ENCODE measurements at regions not wholly inside any gene's neighbourhood (a gene's known extent, or its start where the extent isn't known, plus 50 kb on each side); places are given as distances from the start of the nearest gene placed in this dataset.
A peak's percentile ranks its signal among the peaks of the same experiment; 100 is the strongest.

DNA sequence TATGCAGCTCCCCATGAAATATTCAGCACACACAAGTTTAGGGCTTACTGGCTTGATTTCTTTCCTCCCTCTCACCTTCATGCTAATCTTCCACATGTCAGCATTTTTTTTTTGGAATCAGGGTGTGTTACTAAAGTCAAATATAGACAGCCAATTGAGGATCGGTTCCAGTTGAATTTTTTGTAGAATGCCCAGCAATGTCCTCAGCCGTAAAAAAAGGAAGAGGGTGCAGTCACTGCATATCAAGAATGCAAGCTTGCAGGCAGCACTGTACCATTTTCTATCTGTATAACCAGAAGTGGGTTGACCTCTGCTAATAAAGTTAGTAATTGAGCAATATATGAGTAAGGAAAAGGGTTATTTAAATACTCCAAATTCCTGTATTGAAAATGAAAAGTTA is 51.4 kb upstream of the CHMP2B start:
- peak in 1 of 2 experiments; percentile 7 for DNase-seq (ENCODE audit: low read depth in 2 of 2)

DNA sequence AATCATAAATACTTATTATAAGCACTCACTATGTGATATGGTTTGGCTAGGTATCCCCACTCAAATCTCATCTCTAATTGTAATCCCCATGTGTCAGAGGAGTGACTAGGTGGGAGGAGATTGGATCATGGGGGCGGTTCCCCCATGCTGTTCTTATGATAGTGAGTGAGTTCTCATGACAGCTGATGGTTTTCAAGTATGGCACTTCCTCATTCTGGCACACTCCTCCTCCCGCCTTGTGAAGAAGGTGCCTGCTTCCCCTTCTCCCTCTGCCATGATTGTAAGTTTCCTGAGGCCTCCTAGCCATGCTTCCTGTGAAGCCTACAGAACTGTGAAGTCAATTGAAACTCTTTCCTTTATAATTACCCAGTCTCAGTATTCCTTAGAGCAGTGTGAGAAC is 53.3 kb upstream of the CHMP2B start:
- DNase-seq (ENCODE audit: low read depth in 2 of 2) = no peak

DNA sequence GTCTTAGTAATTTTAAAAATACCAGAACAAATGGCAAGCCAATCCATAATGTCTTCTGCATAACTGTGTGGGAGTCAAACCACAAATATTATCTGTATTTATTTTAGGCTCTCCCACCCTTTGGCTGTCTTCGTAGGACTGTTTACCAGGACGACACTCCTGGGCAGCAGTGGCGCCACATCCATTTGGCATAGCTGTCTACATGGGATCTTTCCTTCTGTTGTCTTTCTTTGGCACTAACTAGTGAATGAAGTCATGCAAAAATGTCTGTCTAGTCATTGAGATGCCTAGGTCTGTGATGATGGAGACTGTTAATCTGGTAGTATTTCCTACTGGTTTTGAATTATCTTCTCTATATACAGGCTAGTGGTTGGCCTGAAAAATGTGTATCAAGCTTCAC is 54.0 kb upstream of the CHMP2B start:
- no peak for DNase-seq (ENCODE audit: low read depth in 2 of 2)

DNA sequence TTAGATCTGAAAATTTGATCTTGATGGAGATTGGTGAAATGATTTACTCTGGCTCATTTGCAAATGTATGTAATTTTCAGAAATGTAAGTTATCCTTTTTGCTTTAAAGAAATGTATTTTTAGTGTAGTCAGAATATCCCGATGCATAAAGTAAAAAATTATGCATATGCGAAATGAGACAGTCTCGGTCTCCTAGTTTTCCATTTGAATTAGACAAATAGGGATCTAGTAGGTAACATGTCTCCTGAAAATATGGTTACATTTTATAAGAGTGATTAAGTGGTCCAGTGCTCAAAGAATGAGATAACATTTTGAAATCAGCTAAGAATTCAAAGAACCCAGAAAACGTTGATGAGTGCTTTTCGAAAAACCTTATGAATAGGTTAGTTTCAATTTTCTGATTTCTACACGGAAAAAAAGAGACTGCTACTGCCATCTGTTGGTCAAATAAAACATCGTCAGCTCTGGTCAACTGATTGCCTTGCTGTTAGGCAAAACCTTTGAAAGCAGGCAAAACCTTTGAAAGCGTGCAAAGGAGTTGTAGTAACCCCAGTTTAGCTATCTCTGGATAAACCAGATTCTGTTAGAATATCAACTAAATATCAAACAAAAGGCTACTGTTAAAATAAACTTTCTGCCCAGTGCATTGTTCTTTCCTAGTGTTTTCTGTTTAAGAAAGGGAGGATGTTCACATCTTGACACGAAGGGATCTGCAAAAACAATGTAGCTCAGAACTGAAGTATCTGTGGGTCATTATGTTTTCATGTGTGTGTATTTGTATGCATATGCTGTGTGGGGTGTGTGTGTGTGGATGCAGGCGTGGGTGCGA is 59.3 kb upstream of the CHMP2B start:
- DNase-seq (ENCODE audit: low read depth in 2 of 2) = peak; percentile 34 to 43

DNA sequence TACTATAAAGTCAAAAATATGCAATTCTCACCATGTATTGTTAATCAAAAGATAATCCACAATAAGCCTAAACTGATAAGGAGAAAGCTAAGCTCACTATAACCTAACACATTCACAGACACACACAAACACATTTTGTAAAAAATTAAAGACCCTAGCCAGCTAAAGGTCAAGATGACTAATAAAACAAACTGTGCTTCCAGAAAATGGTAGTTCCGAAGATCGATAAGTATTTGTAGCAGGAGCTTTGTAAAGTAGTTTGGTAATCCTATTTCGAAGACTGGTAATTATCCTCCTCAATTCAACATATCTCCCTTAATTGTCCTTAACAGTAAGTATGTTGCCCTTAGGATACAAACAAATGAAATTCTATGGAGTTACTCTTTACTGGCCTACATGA is 62.9 kb upstream of the CHMP2B start:
- DNase-seq (ENCODE audit: low read depth in 2 of 2) = no peak

DNA sequence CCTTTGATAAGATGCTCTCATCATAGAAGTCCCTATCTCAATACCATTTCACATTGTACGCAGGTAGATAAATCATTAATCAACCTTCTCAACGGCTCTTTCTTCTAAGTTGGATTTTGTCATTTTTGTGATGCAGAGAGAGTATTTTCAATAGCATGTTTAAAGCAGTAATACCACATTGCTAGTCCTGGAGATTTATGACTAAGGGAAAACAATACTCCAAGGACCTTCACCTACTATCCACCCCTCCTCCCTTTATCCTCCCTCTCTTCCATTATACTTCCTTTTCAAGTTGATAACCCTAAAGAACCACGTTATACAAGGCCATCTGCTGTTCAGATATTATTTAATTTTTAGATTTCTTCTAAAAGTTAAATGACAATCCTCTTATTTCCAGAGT is 65.3 kb upstream of the CHMP2B start:
- no peak for DNase-seq (ENCODE audit: low read depth in 2 of 2)

DNA sequence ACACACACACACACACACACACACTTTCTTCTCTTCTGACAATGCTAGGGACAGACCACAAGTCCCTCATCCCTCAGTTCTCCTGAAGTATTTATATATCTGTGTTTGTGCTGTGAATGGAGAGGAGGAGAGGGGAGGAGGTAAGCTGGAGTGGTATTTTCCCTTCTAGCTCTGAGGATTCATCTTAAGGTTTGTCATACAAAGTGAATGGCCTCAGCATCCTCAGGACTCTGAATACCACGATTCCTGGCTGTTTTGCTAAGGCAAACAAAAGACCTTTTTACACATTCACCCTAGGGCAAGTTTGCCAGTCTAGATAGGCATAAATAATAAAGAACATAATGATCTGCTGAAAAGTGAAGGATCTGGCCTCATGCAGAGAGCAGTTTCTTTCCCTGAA is 65.7 kb upstream of the CHMP2B start:
- no peak for DNase-seq (ENCODE audit: low read depth in 2 of 2)

DNA sequence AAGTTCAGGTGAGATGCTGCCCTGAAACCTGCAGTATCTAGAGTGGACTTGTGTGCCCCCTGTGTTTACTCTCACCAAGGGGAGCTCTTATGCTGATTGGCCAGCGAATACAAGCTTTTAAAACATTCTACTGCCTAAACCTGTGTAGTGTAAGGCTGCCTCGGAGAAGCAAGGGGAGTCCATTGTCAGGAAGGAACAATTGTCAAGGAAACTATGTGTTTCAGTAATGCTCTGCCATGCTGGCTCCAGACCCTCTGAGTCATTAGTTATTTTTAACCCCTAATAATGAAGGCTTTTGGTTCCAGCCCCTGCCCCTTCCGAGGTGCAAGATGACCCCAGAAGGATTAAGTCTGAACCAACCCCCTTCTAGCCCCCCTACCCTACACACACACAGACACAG is 66.1 kb upstream of the CHMP2B start:
- no peak for DNase-seq (ENCODE audit: low read depth in 2 of 2)

DNA sequence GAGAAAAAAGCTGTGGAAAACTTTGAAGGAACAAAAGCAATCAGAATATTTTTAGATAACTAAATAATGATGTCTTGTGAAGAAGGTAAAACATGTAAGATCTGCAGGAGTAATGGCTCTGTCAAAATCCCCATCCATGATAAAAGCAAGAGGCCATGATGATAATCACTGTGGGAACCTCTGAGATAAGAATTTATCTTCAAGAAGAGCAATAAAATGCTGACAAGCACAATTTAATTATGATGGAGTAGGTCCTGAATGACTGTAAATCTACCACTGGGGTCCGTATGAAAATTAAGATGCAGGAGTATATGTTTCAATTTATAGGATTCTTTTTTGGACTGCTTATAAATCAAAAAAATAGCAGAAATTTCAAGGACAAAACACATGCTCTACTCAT is 68.3 kb upstream of the CHMP2B start:
- no peak for DNase-seq (ENCODE audit: low read depth in 2 of 2)

DNA sequence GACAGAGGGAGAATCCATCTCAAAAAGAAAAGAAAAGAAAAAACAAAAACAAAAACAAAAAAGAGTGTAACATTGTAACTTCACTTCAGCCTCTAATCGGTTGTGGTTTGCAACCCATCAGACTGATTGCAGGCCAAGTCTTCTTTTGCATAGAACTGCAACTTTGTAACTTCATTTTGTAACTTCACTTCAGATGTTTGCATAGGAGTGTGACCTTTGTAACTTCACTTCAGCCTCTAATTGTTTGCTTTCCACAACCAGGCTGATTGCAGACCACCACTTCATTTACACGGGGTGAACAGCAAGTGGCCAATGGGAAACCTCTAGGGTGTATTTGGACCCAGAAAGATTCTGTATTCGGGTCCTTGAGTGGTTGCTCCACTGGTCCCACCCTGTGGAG is 79.1 kb upstream of the CHMP2B start:
- no peak for DNase-seq (ENCODE audit: low read depth in 2 of 2)

DNA sequence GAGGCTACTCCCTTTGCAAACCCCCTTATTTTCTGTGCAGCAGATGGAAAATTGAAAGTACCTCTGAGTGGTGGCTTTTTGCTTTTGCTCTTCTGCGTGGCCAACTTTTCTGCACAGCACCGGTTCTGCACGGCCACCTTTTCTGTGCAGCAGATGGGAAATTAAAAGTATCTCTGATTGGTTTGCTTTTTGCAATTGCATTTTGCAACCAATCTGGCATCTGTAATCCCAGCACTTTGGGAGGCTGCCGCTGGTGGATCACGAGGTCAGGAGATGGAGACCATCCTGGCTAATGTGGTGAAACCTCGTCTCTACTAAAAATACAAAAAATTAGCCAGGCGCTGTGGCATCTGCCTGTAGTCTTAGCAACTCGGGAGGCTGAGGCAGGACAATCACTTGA is 79.5 kb upstream of the CHMP2B start:
- DNase-seq (ENCODE audit: low read depth in 2 of 2) = no peak

DNA sequence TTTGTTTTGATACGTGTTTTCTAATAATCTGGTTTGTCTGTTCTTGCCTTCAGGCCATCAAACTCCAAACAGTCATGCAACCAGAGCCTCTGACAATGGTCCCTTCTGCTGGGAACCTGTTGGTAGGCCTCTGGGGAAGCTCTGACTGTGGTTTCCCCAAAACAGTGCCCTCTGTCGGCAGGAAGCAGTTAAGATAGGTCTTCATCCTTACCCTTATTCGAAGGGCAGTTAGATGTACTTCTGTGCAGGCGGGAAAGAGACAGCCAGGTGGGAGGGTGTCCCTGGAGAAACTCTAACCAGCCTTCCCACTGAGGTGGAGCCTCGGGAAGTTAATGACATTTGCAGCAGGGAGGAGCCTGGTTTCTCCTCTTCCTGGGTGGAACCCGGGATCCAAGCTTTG is 81.6 kb upstream of the CHMP2B start:
- DNase-seq (ENCODE audit: low read depth in 2 of 2) = no peak

DNA sequence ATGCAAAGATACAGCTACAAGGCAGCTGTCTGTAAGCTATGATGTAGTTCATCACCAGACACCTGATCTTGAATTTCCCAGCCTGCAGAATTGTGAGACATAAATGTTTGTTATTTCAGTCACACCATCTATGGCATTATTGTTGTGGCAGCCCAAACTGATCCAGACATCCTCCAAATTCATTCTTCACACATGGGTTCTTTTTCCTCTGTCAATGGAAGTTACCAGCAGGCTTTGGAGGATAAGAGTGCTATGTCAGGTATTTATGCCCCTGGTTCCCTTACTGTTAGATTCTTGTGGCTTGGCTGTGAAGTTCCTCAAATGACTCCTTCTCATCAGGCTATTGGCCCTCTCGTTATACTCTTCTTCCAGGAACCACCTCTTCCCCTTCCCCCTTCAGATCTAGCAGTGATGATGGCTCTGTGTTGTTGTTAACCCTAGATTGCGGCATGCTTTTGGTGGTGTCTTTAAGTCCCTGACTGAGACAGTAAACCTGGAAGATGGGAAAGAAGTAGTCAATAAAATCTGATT is 91.0 kb upstream of the CHMP2B start:
- DNase-seq (ENCODE audit: low read depth in 2 of 2) = no peak

DNA sequence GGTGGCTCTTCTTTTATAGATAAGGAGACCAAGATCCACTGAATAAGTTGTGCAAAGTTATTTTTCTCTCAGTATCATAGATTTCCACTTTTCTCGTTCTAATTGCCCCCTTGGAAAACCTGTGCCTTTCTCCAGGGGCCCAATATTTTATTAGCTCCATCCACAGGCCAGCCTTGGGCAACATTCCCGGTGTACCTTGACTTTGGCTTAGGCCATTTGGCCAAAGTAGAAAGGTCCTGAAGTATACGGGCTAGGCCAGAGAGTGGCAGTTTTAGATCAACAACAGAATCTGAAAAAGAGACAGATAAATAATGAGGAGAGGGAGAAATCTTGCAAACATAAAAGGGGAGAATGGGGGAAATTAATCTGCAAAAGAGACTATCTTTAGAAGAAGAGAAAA is 91.7 kb upstream of the CHMP2B start:
- DNase-seq (ENCODE audit: low read depth in 2 of 2) = no peak

DNA sequence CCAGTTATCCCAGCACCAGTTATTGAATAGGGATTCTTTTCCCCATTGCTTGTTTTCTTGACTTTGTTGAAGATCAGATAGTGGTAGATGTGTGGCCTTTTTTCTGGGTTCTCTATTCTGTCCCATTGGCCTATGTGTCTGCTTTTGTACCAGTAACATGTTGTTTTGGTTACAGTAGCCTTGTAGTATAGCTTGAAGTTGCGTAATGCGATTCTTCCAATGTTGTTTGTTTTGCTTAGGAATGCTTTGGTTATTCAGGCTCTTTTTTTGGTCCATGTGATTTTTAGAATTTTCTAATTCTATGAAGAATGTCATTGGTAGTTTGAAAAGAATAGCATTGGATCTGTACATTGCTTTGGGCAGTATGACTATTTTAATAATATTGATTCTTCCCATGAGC is 94.3 kb upstream of the CHMP2B start:
- DNase-seq (ENCODE audit: low read depth in 2 of 2) = no peak

DNA sequence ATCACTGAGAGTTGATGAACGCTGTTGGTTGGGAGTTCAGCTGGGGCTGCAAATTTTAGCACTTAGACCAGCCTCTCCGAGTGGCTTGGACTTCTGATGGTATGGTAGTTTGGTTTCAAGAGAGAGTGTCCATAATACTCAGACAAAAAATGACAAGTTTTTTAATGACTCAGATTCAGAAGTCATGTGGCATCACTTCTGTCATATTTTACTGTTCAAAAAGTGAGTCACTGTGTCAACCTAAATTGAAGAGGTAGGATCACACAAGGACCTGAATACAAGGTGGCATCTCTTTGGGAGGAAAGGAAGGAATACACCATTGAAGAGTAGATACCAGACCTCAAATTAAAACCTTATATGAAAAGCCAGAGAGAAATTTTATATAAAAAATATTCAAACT is 99.1 kb upstream of the CHMP2B start:
- DNase-seq (ENCODE audit: low read depth in 2 of 2) = no peak

DNA sequence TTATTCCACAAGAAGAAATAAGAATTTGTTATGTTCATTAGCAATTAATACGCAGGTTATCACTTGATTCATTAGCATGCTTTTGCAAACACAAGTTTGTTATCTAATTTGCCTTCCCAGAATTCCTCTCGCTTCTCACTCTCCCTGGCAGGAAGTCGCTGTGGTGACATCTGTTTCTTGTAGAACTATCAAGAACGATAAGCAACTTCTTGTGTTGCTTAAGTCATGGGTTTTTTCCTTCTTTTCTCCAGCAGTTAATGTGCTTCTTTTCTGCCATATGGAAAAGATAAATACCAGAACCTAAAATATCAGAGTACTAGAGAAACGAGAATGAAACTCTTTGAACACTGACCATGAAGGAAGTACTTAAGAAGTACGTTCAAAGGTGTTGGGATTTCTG is 99.8 kb upstream of the CHMP2B start:
- no peak for DNase-seq (ENCODE audit: low read depth in 2 of 2)

DNA sequence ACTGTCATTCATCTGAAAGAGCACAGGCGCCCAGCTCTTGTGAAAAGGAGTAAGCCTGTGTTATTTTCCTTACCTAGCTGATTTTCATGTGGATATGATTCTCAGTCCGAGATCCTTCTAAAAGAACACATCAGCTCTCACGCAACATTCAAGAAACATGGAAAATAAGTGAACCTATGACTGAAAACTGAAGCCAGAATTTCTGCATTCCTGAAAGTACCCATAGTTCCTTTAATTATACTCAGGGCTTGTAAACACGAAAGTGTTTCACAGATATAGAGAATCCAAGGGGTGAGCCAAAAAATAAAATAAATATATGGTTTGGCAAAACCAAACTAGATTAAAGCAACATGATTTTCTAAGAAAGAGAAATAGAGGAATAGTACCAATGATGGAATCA is 100.8 kb upstream of the CHMP2B start:
- no peak for DNase-seq (ENCODE audit: low read depth in 2 of 2)

DNA sequence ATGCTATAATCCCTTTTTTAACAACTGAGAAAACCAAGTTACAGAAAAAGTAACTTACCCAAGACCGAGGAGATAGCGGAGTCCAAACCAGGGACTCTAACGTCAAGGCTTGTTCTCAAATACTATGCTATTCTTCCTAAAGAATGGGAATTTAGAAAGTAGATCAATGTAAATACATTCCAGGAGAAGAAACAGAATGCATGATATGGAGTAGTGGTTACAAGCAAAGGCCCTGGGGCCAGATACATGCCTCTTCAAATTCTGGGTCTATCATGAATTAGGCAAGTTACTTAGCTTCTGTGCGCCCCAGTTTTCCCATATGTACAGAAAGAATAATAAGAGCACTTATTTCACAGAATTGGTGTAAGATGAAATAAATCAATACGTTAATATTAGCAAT is 102.0 kb upstream of the CHMP2B start:
- no peak for DNase-seq (ENCODE audit: low read depth in 2 of 2)

DNA sequence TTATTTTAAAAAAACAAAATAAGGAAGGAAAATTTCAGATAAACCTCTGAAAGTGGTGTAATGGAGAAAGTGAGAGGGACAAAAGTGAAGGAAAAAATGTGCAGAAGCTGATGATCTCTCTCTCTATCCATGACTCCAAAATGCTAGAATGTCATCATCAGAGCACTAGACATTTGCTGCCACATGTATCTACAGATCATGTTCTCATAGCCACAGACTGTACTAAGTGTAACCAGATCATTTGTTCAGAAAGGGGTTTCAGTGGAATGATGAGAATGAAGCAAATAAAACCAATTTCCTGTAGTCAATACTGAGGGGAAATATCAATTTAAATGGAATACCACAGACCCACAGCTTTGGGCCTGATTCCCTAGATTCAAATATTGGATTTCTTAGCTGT is 104.3 kb upstream of the CHMP2B start:
- DNase-seq (ENCODE audit: low read depth in 2 of 2) = no peak

DNA sequence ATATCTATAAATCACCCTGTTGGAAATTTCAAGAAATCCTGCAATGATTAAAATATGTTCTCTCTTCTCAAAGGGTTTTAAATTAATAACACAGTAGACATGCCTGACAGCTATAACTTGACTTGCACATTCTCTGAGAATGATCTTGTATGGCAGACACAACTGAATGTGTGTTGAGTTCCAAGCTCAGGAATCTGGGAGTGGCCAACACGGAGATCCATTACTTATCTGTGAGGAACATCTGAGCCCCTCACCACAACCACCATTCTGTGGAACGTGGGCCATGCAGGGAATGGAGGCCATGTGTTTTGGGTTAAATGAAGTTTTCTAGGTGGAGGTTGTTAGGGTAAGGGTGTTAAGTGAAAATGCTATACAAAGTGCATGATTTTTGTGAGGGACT is 105.3 kb upstream of the CHMP2B start:
- no peak for DNase-seq (ENCODE audit: low read depth in 2 of 2)

DNA sequence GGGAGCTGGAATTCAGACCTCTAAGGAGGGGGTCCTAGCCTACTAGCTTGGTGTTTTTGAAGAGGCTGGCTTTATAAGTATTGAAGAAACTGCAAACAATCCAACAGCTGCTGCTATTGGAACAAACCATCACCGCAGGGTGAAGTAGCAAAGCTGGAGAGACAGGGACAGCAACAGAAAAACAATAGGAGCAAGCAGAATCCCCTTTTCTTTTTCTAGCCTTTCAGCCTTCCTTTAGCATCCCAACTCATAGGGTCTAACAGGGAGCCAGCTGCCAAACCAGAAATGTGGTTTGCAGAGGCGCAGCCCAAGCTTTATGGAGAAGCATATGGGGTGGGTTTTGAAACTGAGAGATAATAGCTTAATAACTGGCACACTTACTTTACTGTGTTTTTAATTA is 106.2 kb upstream of the CHMP2B start:
- no peak for DNase-seq (ENCODE audit: low read depth in 2 of 2)

DNA sequence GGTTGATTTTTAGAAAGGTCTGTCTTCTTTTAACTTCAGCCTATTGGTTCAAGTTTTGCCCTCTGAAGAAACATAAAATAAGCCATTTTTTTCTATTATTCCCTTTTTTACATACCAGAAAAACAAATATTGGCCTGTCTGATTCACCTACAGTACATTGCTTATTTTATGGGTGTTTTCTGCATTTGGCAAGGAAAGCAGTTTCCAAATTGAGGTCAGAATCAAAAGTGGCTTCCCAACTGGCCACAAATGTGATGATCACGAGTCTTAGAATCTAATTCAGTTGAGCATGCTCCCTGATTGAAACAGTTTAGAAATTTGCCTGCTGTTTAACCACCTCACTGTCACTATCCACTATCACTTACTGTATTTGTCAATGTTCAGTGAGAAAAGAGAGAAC is 106.9 kb upstream of the CHMP2B start:
- no peak for DNase-seq (ENCODE audit: low read depth in 2 of 2)

DNA sequence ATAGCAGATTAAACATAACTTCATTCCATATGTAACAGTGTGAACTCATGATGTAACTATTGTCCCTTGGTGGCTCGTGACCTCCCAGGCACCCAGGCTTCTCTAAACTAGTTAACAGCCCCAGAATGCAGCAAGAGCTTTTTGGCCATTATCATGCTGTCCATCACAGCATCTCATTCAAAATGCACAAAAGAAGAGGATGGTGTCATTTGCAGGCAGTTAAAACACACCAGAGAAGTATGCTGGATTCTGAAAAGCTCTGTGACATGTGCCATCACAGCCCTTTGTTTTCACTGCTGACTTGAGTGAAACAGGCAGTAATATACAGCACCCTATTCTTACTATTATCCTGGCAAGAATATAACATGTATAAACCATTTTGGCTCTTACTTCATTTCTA is 117.6 kb upstream of the CHMP2B start:
- DNase-seq (ENCODE audit: low read depth in 2 of 2) = no peak
